Gastroesophageal sphincter (tissue), 3 donors: ENCODE measurements at regions not wholly inside any gene's neighbourhood (a gene's known extent, or its start where the extent isn't known, plus 50 kb on each side); places are given as distances from the start of the nearest gene placed in this dataset.

Experiments used
- CTCF ChIP-seq, 4 experiments: fragments of 200-600 bp in 2 of 4; fragments of 450-650 bp in 2 of 4; sonication (generic) in 1 of 4; IDR thresholded peaks; one replicate each; pipeline ENCODE4 v1.5.1; 2017 to 2019; ENCODE audit warnings: antibody characterized with exemption in 4 of 4, mild to moderate bottlenecking in 2 of 4, moderate library complexity in 2 of 4
- EP300 ChIP-seq: sonication (generic); formaldehyde crosslinking; IDR thresholded peaks from one replicate; pipeline ENCODE4 v1.6.1; 2017; ENCODE audit warnings: antibody characterized with exemption, mild to moderate bottlenecking

- no peak for TF ChIP-seq EP300
- no peak for TF ChIP-seq CTCF (IDR thresholded peaks at IDR 0.05)
Observed at GRCh38 chr2:199581408-199581807, 123.7 kb upstream of the SATB2 start.
